Liver (tissue), 7 donors: ENCODE measurements at regions not wholly inside any gene's neighbourhood (a gene's known extent, or its start where the extent isn't known, plus 50 kb on each side); places are given as distances from the start of the nearest gene placed in this dataset.

Experiments
- DNase-seq: peaks from one replicate; pipeline ENCODE4 v3.0.0-alpha.2; 2017; ENCODE audit warnings: low spot score
- H3K27ac ChIP-seq, 2 donors: one replicate each; pipeline ENCODE4 v1.7.0; 2013; ENCODE audit warnings: inconsistent platforms in 2 of 2, low read length in 2 of 2, control low read depth in 1 of 2, low read depth in 1 of 2, mild to moderate bottlenecking in 1 of 2
- H3K27me3 ChIP-seq, 4 donors: one replicate each; pipeline versions ENCODE4 v1.6.1 to v1.7.0; 2013; ENCODE audit warnings: low read length in 3 of 4, inconsistent platforms in 1 of 4, mild to moderate bottlenecking in 1 of 4, moderate library complexity in 1 of 4; ENCODE audit not compliant: control insufficient read depth in 4 of 4, insufficient read depth in 4 of 4
- H3K36me3 ChIP-seq, 4 donors: one replicate each; pipeline versions ENCODE4 v1.6.1 to v1.7.0; 2013; ENCODE audit warnings: low read length in 3 of 4, mild to moderate bottlenecking in 3 of 4, low read depth in 1 of 4, moderate library complexity in 1 of 4; ENCODE audit not compliant: control insufficient read depth in 4 of 4, insufficient read depth in 3 of 4
- H3K4me1 ChIP-seq, 4 donors: one replicate each; pipeline versions ENCODE4 v1.6.1 to v1.7.0; 2013; ENCODE audit warnings: low read length in 3 of 4, mild to moderate bottlenecking in 3 of 4, moderate library complexity in 1 of 4; ENCODE audit not compliant: control insufficient read depth in 4 of 4, insufficient read depth in 4 of 4
- H3K4me3 ChIP-seq, 3 donors: one replicate each; pipeline versions ENCODE4 v1.6.1 to v1.7.0; 2013; ENCODE audit warnings: low read length in 3 of 3, control low read depth in 1 of 3, low read depth in 1 of 3, mild to moderate bottlenecking in 1 of 3
- H3K9ac ChIP-seq, 2 donors: one replicate each; pipeline ENCODE4 v1.7.0; 2013; ENCODE audit warnings: low read length in 2 of 2, mild to moderate bottlenecking in 2 of 2, moderate library complexity in 2 of 2, control low read depth in 1 of 2, low read depth in 1 of 2
- H3K9me3 ChIP-seq, 4 donors: one replicate each; pipeline versions ENCODE4 v1.6.1 to v1.7.0; 2013; ENCODE audit warnings: low read length in 3 of 4; ENCODE audit not compliant: control insufficient read depth in 4 of 4
- EGR1 ChIP-seq, 2 donors: IDR thresholded peaks; 2 replicates each; pipeline ENCODE4 v1.6.1; 2016 to 2018; ENCODE audit warnings: antibody characterized with exemption in 2 of 2, low read depth in 2 of 2
- FOXA1 ChIP-seq: IDR thresholded peaks from 2 replicates; pipeline ENCODE4 v1.6.1; 2016; ENCODE audit warnings: antibody characterized with exemption
- GABPA ChIP-seq, 2 donors: IDR thresholded peaks in 1 of 2; conservative IDR thresholded peaks in 1 of 2; 2 replicates each; pipeline ENCODE4 v1.6.1; 2016; ENCODE audit warnings: antibody characterized with exemption in 2 of 2, mild to moderate bottlenecking in 1 of 2, moderate library complexity in 1 of 2
- HNF4A ChIP-seq, 2 donors: conservative IDR thresholded peaks; 2 replicates each; pipeline ENCODE4 v1.6.1; 2016; ENCODE audit warnings: antibody characterized with exemption in 2 of 2, mild to moderate bottlenecking in 2 of 2
- HNF4G ChIP-seq: IDR thresholded peaks from 2 replicates; pipeline ENCODE4 v1.6.1; 2016; ENCODE audit warnings: antibody characterized with exemption
- JUND ChIP-seq, 2 donors: IDR thresholded peaks; 2 replicates each; pipeline ENCODE4 v1.6.1; 2016; ENCODE audit warnings: antibody characterized with exemption in 2 of 2
- NR2F2 ChIP-seq: IDR thresholded peaks from 2 replicates; pipeline ENCODE4 v1.6.1; 2016; ENCODE audit warnings: antibody characterized with exemption
- RAD21 ChIP-seq, 2 donors: IDR thresholded peaks; 2 replicates each; pipeline ENCODE4 v1.6.1; 2016; ENCODE audit warnings: antibody characterized with exemption in 2 of 2, mild to moderate bottlenecking in 2 of 2
- SP1 ChIP-seq: IDR thresholded peaks from 2 replicates; pipeline ENCODE4 v1.6.1; 2018; ENCODE audit warnings: antibody characterized with exemption, mild to moderate bottlenecking
- TAF1 ChIP-seq: conservative IDR thresholded peaks from 2 replicates; pipeline ENCODE4 v1.6.1; 2016; ENCODE audit warnings: antibody characterized with exemption, mild to moderate bottlenecking
- WGBS: extraction: QIAGEN DNeasy Blood & Tissue Kit; methylation state at CpG from one replicate; pipeline ENCODE4 v1.1.7; 2013; 5-methylcytosine and 5-hydroxymethylcytosine counted together
- TF ChIP-seq, protein P1 (sequence below): IDR thresholded peaks from 2 replicates; pipeline ENCODE4 v1.6.1; 2016; ENCODE audit warnings: antibody characterized with exemption
- TF ChIP-seq, protein P2 (sequence below): IDR thresholded peaks from 2 replicates; pipeline ENCODE4 v1.6.1; 2016; ENCODE audit warnings: antibody characterized with exemption, mild to moderate bottlenecking
- TF ChIP-seq, protein P3 (sequence below): IDR thresholded peaks from 2 replicates; pipeline ENCODE4 v1.6.1; 2016; ENCODE audit warnings: antibody characterized with exemption
- donor health status: healthy.
- donor health status: healthy.
- donor health status: healthy.
- donor health status: healthy.

DNA sequence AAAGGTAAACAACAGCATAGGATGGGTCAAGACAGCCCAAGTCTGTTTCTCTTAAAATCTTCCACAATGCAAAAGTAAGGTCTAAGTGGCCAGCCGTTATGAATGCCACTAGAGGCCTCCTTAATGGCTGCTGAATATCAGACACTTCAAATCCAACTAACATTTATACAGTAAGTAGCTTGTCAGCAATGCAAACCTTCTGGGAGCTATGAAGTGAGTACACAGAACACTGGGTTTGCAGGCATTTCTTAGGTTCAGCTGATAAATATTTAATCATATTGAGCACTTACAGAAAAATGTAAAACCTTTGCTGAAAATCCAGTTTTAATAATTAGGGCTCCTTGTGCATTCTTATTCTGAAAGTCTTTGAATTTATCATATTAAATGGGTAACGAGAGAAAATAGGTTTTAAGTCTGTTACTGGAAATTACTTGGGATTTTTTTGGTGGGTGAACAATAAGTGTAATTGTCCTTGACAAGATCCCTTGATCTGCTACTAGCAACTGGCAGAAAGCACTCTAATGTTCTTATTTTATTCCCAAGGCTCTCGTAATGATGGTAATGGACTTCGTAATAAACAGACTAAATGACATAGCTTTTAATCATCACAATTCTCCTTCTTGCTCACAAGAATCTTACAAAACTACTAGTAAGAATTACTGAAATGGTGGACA is 141.7 kb upstream of the GPR149 start (continued):
- no peak for TF ChIP-seq HNF4A (conservative IDR thresholded peaks at IDR 0.05)
- TF ChIP-seq, protein P1, sequence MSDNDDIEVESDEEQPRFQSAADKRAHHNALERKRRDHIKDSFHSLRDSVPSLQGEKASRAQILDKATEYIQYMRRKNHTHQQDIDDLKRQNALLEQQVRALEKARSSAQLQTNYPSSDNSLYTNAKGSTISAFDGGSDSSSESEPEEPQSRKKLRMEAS, result no peak
- TF ChIP-seq TAF1, result no peak
- no peak for TF ChIP-seq SP1
- no peak for TF ChIP-seq NR2F2
- TF ChIP-seq JUND (IDR thresholded peaks at IDR 0.05), result no peak

DNA sequence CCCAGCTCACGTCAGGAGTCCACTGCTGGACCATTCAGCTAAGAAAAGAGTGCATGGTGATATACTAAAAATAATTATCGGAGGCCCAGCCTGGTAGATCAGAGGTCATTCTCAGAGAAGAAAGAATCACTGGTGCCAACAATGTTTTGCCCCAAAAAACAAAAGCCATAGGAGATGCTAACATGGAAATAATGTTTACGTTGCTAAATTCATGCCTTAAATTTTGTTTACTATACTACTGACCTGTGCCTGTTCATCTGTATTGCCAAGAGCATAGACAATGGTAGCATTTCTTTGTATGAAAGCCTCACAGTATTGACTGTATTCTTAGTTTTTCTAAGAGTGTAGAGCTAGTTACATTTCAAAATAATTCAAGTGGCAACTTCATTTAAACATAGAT is 138.1 kb upstream of the GPR149 start:
- Histone ChIP-seq H3K4me3 (no peak overlapping the region), H3K36me3 (no peaks in the 10 kb centered on the region), H3K27ac (no peak overlapping the region), H3K9me3 (no peaks in the 10 kb centered on the region), H3K4me1 (no peaks in the 10 kb centered on the region), H3K9ac (no peak overlapping the region), H3K27me3 (peaks cover 0 to 2% (median 0%) of the 10 kb centered on the region in 4 donors)
- no peak for DNase-seq
- TF ChIP-seq HNF4G (no peak), SP1 (no peak), EGR1 (IDR thresholded peaks at IDR 0.05; ENCODE audit: low read depth in 2 of 2) (no peak)
- TF ChIP-seq, protein P2, sequence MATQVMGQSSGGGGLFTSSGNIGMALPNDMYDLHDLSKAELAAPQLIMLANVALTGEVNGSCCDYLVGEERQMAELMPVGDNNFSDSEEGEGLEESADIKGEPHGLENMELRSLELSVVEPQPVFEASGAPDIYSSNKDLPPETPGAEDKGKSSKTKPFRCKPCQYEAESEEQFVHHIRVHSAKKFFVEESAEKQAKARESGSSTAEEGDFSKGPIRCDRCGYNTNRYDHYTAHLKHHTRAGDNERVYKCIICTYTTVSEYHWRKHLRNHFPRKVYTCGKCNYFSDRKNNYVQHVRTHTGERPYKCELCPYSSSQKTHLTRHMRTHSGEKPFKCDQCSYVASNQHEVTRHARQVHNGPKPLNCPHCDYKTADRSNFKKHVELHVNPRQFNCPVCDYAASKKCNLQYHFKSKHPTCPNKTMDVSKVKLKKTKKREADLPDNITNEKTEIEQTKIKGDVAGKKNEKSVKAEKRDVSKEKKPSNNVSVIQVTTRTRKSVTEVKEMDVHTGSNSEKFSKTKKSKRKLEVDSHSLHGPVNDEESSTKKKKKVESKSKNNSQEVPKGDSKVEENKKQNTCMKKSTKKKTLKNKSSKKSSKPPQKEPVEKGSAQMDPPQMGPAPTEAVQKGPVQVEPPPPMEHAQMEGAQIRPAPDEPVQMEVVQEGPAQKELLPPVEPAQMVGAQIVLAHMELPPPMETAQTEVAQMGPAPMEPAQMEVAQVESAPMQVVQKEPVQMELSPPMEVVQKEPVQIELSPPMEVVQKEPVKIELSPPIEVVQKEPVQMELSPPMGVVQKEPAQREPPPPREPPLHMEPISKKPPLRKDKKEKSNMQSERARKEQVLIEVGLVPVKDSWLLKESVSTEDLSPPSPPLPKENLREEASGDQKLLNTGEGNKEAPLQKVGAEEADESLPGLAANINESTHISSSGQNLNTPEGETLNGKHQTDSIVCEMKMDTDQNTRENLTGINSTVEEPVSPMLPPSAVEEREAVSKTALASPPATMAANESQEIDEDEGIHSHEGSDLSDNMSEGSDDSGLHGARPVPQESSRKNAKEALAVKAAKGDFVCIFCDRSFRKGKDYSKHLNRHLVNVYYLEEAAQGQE, result no peak
- WGBS, result 67% methylated on average over 3 of the region's 3 CpGs

DNA sequence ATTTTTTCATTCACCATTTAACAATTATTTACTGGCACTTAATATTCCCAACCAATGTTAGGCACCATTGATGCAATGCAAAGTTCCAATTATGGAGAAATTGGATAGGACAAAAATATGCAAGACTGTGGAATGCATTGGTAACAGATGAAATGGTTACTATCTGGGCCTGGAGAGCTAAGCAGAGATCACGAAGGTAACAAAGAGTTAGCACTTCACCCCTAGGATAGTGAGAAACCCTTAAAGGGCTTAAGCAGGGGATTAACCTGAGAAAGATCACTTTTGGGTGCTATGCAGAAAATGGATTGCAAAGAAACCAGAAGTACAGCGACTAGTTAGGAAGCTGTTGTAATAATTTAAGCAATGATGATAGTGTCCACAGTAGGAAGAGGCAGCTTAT is 129.6 kb upstream of the GPR149 start:
- no peaks in the 10 kb centered on the region for H3K4me1 ChIP-seq
- TF ChIP-seq RAD21 (IDR thresholded peaks at IDR 0.05), result no peak
- TF ChIP-seq EGR1 (IDR thresholded peaks at IDR 0.05; ENCODE audit: low read depth in 2 of 2), result no peak
- TF ChIP-seq HNF4A (conservative IDR thresholded peaks at IDR 0.05), result no peak
- TF ChIP-seq FOXA1, result no peak
- no peak for TF ChIP-seq SP1
- no peak for TF ChIP-seq TAF1
- TF ChIP-seq, protein P3, sequence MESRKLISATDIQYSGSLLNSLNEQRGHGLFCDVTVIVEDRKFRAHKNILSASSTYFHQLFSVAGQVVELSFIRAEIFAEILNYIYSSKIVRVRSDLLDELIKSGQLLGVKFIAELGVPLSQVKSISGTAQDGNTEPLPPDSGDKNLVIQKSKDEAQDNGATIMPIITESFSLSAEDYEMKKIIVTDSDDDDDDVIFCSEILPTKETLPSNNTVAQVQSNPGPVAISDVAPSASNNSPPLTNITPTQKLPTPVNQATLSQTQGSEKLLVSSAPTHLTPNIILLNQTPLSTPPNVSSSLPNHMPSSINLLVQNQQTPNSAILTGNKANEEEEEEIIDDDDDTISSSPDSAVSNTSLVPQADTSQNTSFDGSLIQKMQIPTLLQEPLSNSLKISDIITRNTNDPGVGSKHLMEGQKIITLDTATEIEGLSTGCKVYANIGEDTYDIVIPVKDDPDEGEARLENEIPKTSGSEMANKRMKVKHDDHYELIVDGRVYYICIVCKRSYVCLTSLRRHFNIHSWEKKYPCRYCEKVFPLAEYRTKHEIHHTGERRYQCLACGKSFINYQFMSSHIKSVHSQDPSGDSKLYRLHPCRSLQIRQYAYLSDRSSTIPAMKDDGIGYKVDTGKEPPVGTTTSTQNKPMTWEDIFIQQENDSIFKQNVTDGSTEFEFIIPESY, result no peak
- TF ChIP-seq, protein P2, result no peak
- no peak for TF ChIP-seq GABPA (IDR thresholded peaks at IDR 0.05 in 1 of 2, conservative IDR thresholded peaks at IDR 0.05 in 1 of 2)
- no peak for DNase-seq
- H3K9me3 ChIP-seq, result no peaks in the 10 kb centered on the region
- 54% methylated on average over 2 of the region's 2 CpGs for WGBS
- H3K4me3 ChIP-seq, result no peak overlapping the region
- H3K36me3 ChIP-seq, result no peaks in the 10 kb centered on the region
- H3K27me3 ChIP-seq, result no peaks in the 10 kb centered on the region
- H3K9ac ChIP-seq, result no peak overlapping the region
- no peak overlapping the region for H3K27ac ChIP-seq
